Osteoblast (primary cell): ENCODE measurements at regions not wholly inside any gene's neighbourhood (a gene's known extent, or its start where the extent isn't known, plus 50 kb on each side); places are given as distances from the start of the nearest gene placed in this dataset.
A peak's percentile ranks its signal among the peaks of the same experiment; 100 is the strongest.

Experiments used
- DNase-seq: peaks from one replicate; pipeline ENCODE4 v3.0.0; 2011; ENCODE audit warnings: low spot score, mixed read lengths; ENCODE audit not compliant: insufficient read length; ENCODE audit errors: missing footprints
- H2AFZ ChIP-seq: 2 replicates; pipeline ENCODE4 v1.6.0; 2011; ENCODE audit warnings: mild to moderate bottlenecking, low read length
- H3K27ac ChIP-seq: 2 replicates; pipeline ENCODE4 v1.5.1; 2011; ENCODE audit warnings: mild to moderate bottlenecking, low read depth, low read length, moderate library complexity
- H3K27me3 ChIP-seq: 2 replicates; pipeline ENCODE4 v1.6.0; 2012; ENCODE audit warnings: mild to moderate bottlenecking, control low read depth, inconsistent platforms, low read length, moderate library complexity; ENCODE audit not compliant: insufficient read depth
- H3K36me3 ChIP-seq: 2 replicates; pipeline ENCODE4 v1.5.1; 2011; ENCODE audit warnings: mild to moderate bottlenecking, low read length, control low read depth, moderate library complexity; ENCODE audit not compliant: insufficient read depth
- H3K4me1 ChIP-seq: 2 replicates; pipeline ENCODE4 v1.5.1; 2011; ENCODE audit warnings: mild to moderate bottlenecking, low read length, control low read depth, moderate library complexity; ENCODE audit not compliant: insufficient read depth
- H3K4me2 ChIP-seq: 2 replicates; pipeline ENCODE4 v1.6.0; 2011; ENCODE audit warnings: mild to moderate bottlenecking, low read length; ENCODE audit not compliant: insufficient read depth
- H3K4me3 ChIP-seq: fragments of 200-600 bp; sonication (generic); 3 replicates; pipeline ENCODE4 v1.5.1; 2012; ENCODE audit warnings: mild to moderate bottlenecking, low read length, inconsistent platforms; ENCODE audit not compliant: insufficient read depth
- H3K79me2 ChIP-seq: 2 replicates; pipeline ENCODE4 v1.6.0; 2012; ENCODE audit warnings: mild to moderate bottlenecking, low read length, control low read depth, inconsistent platforms; ENCODE audit not compliant: insufficient read depth
- H3K9me3 ChIP-seq: 2 replicates; pipeline ENCODE4 v1.5.1; 2011; ENCODE audit warnings: low read depth, low read length, control low read depth
- H4K20me1 ChIP-seq: 2 replicates; pipeline ENCODE4 v1.6.0; 2012; ENCODE audit warnings: mild to moderate bottlenecking, low read length, control low read depth; ENCODE audit not compliant: insufficient read depth
- TF ChIP-seq, protein P1 (sequence below): IDR thresholded peaks from 2 replicates; pipeline ENCODE4 v1.5.1; 2011; ENCODE audit warnings: mild to moderate bottlenecking, low read depth, low read length, moderate library complexity; ENCODE audit errors: extremely low read depth

DNA sequence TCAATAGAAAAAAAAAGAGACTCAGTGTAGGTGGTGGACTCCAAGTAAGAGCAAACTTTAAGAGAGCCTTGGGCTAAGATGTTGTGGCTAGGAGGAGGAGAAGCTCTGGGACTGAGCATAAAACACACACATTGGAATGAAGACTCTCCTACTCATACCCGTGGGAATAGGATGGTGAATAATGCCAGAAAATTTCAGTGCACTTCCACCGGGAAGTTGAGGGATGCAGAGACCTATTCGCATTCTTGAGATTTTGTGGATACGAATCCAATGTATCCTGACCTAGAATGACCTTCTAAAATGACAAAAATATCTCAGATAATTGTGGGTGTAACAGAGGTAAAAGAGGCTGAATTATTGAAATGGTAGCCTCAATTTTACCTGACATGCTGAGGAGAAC lies 388.7 kb upstream of the SGO1 start:
- TF ChIP-seq, protein P1, sequence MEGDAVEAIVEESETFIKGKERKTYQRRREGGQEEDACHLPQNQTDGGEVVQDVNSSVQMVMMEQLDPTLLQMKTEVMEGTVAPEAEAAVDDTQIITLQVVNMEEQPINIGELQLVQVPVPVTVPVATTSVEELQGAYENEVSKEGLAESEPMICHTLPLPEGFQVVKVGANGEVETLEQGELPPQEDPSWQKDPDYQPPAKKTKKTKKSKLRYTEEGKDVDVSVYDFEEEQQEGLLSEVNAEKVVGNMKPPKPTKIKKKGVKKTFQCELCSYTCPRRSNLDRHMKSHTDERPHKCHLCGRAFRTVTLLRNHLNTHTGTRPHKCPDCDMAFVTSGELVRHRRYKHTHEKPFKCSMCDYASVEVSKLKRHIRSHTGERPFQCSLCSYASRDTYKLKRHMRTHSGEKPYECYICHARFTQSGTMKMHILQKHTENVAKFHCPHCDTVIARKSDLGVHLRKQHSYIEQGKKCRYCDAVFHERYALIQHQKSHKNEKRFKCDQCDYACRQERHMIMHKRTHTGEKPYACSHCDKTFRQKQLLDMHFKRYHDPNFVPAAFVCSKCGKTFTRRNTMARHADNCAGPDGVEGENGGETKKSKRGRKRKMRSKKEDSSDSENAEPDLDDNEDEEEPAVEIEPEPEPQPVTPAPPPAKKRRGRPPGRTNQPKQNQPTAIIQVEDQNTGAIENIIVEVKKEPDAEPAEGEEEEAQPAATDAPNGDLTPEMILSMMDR, result no peak

GRCh38 chr3:20573175-20573574 lies 387.2 kb upstream of the SGO1 start:
- no peak overlapping the region for H2AFZ ChIP-seq
- peak overlapping the region; percentile 51 for H3K27ac ChIP-seq
- no peak overlapping the region for H3K4me3 ChIP-seq
- no peak for DNase-seq
- H3K27me3 ChIP-seq, result no peaks in the 10 kb centered on the region
- no peak overlapping the region for H3K4me2 ChIP-seq
- peaks cover 9% of the 10 kb centered on the region for H3K4me1 ChIP-seq
- H3K9me3 ChIP-seq, result no peaks in the 10 kb centered on the region
- TF ChIP-seq, protein P1, result no peak
- H3K79me2 ChIP-seq, result no peaks in the 10 kb centered on the region
- H3K36me3 ChIP-seq, result no peaks in the 10 kb centered on the region
- no peaks in the 10 kb centered on the region for H4K20me1 ChIP-seq

More for the DNA sequence above, 388.7 kb upstream of the SGO1 start:
- Histone ChIP-seq H3K4me1 (peaks cover 9% of the 10 kb centered on the region), H3K9me3 (no peaks in the 10 kb centered on the region), H2AFZ (no peak overlapping the region), H3K79me2 (no peaks in the 10 kb centered on the region), H3K4me3 (peak overlapping the region; percentile 27), H3K27me3 (no peaks in the 10 kb centered on the region), H3K4me2 (peak overlapping the region; percentile 49), H3K36me3 (no peaks in the 10 kb centered on the region), H4K20me1 (no peaks in the 10 kb centered on the region), H3K27ac (peak overlapping the region; percentile 78)
- no peak for DNase-seq

DNA sequence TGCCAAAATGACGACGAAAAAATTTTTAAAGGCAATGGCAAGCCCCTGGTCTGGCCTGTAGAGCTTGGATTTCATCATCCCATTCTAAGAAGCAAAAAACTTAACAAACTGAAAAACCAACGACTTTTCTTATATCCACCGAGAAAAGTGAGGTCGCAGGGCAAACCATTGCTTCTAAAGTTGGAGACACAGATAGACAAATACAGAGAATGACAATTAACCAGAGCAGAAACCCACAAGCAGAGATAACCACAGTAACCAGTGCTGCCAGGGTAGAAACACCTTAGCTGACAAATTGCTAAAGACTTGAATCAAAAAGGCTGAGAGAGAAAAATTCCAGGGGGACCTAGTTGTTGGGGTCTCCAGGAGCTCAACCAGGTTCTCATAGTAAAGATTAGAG lies 386.5 kb upstream of the SGO1 start:
- TF ChIP-seq, protein P1, result no peak
- Histone ChIP-seq H3K36me3 (no peaks in the 10 kb centered on the region), H3K9me3 (no peaks in the 10 kb centered on the region), H3K79me2 (no peaks in the 10 kb centered on the region), H4K20me1 (no peaks in the 10 kb centered on the region), H3K4me1 (peaks cover 9% of the 10 kb centered on the region), H3K4me3 (no peak overlapping the region), H2AFZ (no peak overlapping the region), H3K27ac (peak overlapping the region; percentile 27), H3K27me3 (no peaks in the 10 kb centered on the region), H3K4me2 (no peak overlapping the region)
- DNase-seq, result no peak

DNA sequence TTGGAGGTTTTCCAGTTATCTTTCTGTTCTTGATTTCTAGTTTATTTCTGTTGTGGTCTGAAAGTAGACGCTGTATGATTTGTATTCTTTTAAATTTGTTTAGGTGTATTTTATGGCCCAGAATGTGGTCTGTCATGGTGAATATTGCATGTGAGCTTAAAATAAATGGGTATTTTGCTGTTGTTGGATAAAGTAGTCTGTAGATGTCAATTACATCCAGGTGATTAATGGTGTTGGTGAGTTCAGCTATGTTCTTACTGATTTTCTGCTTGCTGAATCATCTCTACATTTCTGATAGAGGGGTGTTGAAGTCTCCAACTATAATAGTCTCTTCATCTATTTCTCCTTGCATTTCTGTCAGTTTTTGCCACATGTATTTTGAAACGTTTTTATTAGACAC lies 383.3 kb upstream of the SGO1 start:
- no peaks in the 10 kb centered on the region for H3K79me2 ChIP-seq
- no peak overlapping the region for H2AFZ ChIP-seq
- no peak overlapping the region for H3K4me2 ChIP-seq
- no peak overlapping the region for H3K27ac ChIP-seq
- DNase-seq, result no peak
- TF ChIP-seq, protein P1, result no peak
- no peaks in the 10 kb centered on the region for H3K36me3 ChIP-seq
- H4K20me1 ChIP-seq, result no peaks in the 10 kb centered on the region
- no peaks in the 10 kb centered on the region for H3K27me3 ChIP-seq
- H3K4me3 ChIP-seq, result no peak overlapping the region
- H3K9me3 ChIP-seq, result no peaks in the 10 kb centered on the region
- H3K4me1 ChIP-seq, result peaks cover 2% of the 10 kb centered on the region
